ENCODE measurements at regions not wholly inside any gene's neighbourhood (a gene's known extent, or its start where the extent isn't known, plus 50 kb on each side); places are given as distances from the start of the nearest gene placed in this dataset.
A peak's percentile ranks its signal among the peaks of the same experiment; 100 is the strongest.

- Histone ChIP-seq H3K4me3 (no peak overlapping the region), H3K36me3 (ENCODE audit: control insufficient read depth, insufficient read depth, low read length) (no peaks in the 10 kb centered on the region), H2AFZ (ENCODE audit: low read depth, low read length) (no peak overlapping the region), H3K9ac (ENCODE audit: insufficient read depth in 1 of 2, low read depth in 2 of 2, low read length in 2 of 2) (no peak overlapping the region), H3K4me2 (ENCODE audit: insufficient read depth, low read length) (no peak overlapping the region), H3K9me3 (replicated peaks; ENCODE audit: control insufficient read depth, insufficient read depth, low read depth, low read length) (no peaks in the 10 kb centered on the region), H3K9me1 (ENCODE audit: control insufficient read depth, insufficient read depth, low read length) (no peaks in the 10 kb centered on the region), H3K27ac (ENCODE audit: extremely low read depth, low read depth, low read length) (no peak overlapping the region), H3K4me1 (replicated peaks in 1 of 2; ENCODE audit: control insufficient read depth in 2 of 2, insufficient read depth in 2 of 2, low read length in 2 of 2) (no peaks in the 10 kb centered on the region), H3K27me3 (ENCODE audit: control insufficient read depth in 2 of 2, insufficient read depth in 2 of 2, low read length in 2 of 2) (no peaks in the 10 kb centered on the region), H3K79me2 (ENCODE audit: control insufficient read depth, insufficient read depth, low read length) (no peaks in the 10 kb centered on the region), H4K20me1 (replicated peaks; ENCODE audit: control insufficient read depth, insufficient read depth, low read length) (no peaks in the 10 kb centered on the region)
- no TSS peak for BruUV-seq (replicated peaks)
- FAIRE-seq (no peak), DNase-seq (ENCODE audit: extremely low read depth in 1 of 4, low spot score in 3 of 4) (no peak), ATAC-seq (no peak)
- ChIA-PET POLR2A (no interaction called here), CTCF (ENCODE audit: low intra/inter-chr PET ratio) (no interaction called here)
- intact Hi-C loops (cut with micrococcal nuclease) (no loop called here), in situ Hi-C loops (cut with MboI) (no loop called here)
- TF ChIP-seq ZKSCAN1 (IDR thresholded peaks at IDR 0.05; ENCODE audit: low read depth, low read length) = no peak
- TF ChIP-seq ARID4B (CRISPR knock-in tag; IDR thresholded peaks at IDR 0.05) = no peak
- 0 out of 2 replicates have a peak, but pooled peaks have one; percentile 28 for TF ChIP-seq FOSL1 (tag; conservative IDR thresholded peaks at IDR 0.05)
- 0% methylated on average over 1 of the region's 1 CpG for WGBS (ENCODE audit: insufficient coverage, low coverage, missing lambda C conversion rate)
Measured at GRCh38 chr21:18529254-18529653, 125.7 kb upstream of the TMPRSS15 start.

All from K562 (cell line).